ENCODE measurements at regions not wholly inside any gene's neighbourhood (a gene's known extent, or its start where the extent isn't known, plus 50 kb on each side); places are given as distances from the start of the nearest gene placed in this dataset.
A peak's percentile ranks its signal among the peaks of the same experiment; 100 is the strongest.

- TF ChIP-seq CTCF (IDR thresholded peaks at IDR 0.05; ENCODE audit: low read depth, low read length) (peak; percentile 13), POLR2A (IDR thresholded peaks at IDR 0.05; ENCODE audit: extremely low read depth, insufficient read length) (no peak)
Observed at GRCh38 chr5:29367176-29367833, 1826.2 kb upstream of the CDH6 start.
